Thyroid gland (tissue), 4 donors: ENCODE measurements at regions not wholly inside any gene's neighbourhood (a gene's known extent, or its start where the extent isn't known, plus 50 kb on each side); places are given as distances from the start of the nearest gene placed in this dataset.

ENCODE experiments used
- CTCF ChIP-seq, 6 experiments: fragments of 200-600 bp in 3 of 6; fragments of 450-650 bp in 3 of 6; sonication (generic) in 3 of 6; IDR thresholded peaks; one replicate each; pipeline ENCODE4 v1.5.1; 2016 to 2019; ENCODE audit warnings: antibody characterized with exemption in 6 of 6, mild to moderate bottlenecking in 2 of 6, inconsistent platforms in 1 of 6, moderate library complexity in 1 of 6
- POLR2A ChIP-seq, 2 donors: fragments of 450-650 bp; IDR thresholded peaks; one replicate each; pipeline ENCODE4 v1.6.1; 2017; ENCODE audit warnings: antibody characterized with exemption in 2 of 2, mild to moderate bottlenecking in 2 of 2, moderate library complexity in 1 of 2

- no peak for TF ChIP-seq CTCF (IDR thresholded peaks at IDR 0.05)
- TF ChIP-seq POLR2A (IDR thresholded peaks at IDR 0.05): no peak
Observed at GRCh38 chr1:208557723-208558094, 313.5 kb upstream of the PLXNA2 start.
